ENCODE measurements at regions not wholly inside any gene's neighbourhood (a gene's known extent, or its start where the extent isn't known, plus 50 kb on each side); places are given as distances from the start of the nearest gene placed in this dataset.
A peak's percentile ranks its signal among the peaks of the same experiment; 100 is the strongest.

DNA sequence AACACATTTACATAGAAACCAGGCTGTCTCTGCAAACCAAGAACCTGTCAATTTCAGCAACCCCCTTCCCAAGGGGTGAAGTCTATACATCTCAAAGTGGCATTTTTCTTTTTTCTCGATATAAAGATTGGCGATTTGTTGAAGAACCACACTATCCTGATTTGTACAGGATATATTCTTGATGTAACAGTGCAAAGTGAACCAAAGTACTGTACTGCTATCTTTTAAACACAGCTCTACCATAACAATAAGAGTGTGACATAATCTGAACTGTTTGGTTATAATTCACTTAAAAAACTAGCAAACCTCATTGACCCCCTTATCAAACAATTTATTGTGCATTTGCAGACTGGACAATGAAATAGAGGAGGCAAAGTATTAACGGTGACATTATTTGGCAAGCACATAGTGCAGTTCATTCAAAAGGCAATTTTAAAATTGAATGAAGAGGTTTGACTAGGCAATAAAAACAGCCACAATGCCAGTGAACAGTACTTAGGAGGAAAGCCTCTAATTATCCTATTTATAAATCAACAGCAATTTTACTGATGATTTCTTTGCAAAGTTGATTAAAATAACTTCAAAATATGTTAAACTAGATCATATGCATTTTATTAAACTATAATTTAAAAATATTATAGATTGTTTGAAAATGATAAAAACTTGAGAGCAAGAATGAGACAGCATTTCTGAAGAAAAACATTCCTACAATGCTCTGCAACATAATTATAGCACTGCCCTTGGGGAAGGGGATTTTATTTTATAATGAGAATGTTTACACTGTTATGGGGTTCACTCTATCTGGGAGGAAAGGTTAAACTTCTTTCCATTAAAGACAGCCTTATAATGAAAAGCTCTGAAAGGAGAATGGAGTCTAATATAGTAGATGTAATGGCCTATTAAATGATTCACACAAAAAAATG is 440.9 kb downstream of the ZEB2 start:
- DNase-seq = no peak

- DNase-seq = peak; percentile 90
Observed at GRCh38 chr2:144078106-144078505, 441.8 kb downstream of the ZEB2 start.

DNA sequence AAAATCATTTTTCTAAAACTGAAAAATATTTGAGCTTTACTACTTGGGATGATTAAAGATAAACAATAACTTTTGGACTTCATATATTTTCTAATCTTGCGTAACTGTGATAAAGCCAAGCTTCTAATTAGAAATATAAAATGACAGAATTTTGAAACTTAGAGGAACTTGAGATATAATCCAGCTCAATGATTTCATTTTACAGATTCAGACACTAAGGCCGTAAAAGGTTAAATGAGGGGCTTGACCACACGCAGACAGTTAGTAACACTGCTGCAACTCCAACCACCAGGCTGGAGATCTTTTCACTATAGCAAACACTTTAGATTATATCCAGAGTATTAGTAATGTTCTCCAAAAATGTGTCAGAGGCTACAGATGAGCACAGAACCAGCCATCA is 445.5 kb downstream of the ZEB2 start:
- no peak for DNase-seq

GRCh38 chr2:144071461-144071860 is 448.5 kb downstream of the ZEB2 start:
- DNase-seq = peak; percentile 21

GRCh38 chr2:144067506-144067905 is 452.4 kb downstream of the ZEB2 start:
- no peak for DNase-seq

GRCh38 chr2:144063602-144064001 is 456.3 kb downstream of the ZEB2 start:
- no peak for DNase-seq

DNA sequence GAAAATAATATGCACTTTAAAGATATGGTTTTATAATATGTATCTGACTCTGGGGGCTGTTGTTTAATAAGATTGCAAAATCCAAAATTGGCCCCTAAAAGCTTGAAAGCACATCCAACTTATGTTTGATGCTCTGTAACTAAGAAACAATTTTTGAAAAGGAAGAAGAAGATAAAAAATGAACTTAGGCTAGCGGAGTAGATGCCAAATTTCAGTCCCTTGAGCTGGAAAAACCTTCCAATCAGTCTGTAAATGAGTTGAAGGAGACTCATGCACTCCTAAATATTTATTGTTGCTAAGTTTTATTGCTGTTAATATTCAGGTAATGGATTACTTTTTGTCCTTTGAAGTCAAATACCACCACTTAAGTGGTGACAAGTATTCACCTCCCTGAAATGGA is 465.0 kb downstream of the ZEB2 start:
- peak; percentile 49 for DNase-seq

DNA sequence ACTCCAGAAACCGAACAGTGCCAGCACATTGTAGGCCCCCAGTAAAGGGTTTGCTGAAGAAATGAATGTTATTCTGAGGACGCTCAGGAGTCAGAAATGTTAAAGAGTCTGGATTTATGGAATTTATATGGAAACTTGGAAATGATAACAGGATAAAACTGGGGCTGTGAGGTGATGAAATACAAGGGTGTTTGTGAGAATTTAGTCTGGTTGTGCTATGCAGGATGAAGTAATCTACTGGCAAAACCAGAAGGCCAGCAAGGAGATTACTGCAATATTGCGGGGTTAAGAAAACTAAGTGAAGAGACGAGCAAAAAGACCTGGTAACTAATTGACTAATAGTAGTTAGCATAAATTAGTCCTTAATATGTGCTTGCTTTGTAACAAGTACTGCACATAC is 467.8 kb downstream of the ZEB2 start:
- peak; percentile 4 for DNase-seq

GRCh38 chr2:144049137-144049536 is 470.8 kb downstream of the ZEB2 start:
- no peak for DNase-seq

GRCh38 chr2:144048631-144049060 is 471.3 kb downstream of the ZEB2 start:
- DNase-seq = no peak

- DNase-seq = no peak
Observed at GRCh38 chr2:144042751-144043150, 477.2 kb downstream of the ZEB2 start.

DNA sequence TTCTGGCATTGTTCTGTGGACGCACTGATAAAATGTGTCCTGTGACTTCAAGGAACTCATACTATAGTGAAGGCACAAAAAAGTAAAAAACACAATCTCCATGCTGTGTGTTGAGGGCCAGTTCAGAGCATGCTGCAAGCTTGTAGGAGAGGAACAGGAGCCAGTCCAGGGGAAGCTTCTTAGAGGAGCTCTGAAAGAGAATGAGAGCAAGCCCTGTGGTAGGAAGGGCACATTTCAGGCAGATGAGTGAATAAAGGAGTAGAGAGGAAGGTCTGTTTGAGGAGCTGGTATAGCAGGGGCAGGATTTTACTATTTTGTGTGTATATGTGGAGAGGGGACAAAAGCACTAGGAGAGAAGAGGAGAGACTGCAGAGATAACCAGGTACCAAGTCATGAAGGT is 478.3 kb downstream of the ZEB2 start:
- DNase-seq = no peak

DNA sequence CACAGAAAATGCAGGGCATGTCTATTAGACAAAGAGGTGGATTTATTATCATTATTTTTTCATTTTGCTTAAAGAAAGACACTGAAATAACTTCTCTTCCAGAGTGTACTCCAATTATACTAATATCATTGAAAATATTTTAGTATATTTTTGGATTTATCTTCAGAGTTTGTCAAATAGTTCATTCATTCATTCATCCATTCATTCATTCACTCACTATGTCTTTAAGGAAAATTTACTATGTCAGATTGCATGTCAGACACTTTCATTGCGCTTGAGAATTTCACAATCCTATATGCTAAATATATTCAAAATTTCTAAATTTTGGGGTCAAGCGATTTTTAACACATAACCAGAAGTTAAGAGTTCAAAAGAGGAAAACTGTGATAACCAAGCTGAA is 479.1 kb downstream of the ZEB2 start:
- no peak for DNase-seq

- peak; percentile 82 for DNase-seq
Observed at GRCh38 chr2:144032566-144032965, 487.4 kb downstream of the ZEB2 start.

DNA sequence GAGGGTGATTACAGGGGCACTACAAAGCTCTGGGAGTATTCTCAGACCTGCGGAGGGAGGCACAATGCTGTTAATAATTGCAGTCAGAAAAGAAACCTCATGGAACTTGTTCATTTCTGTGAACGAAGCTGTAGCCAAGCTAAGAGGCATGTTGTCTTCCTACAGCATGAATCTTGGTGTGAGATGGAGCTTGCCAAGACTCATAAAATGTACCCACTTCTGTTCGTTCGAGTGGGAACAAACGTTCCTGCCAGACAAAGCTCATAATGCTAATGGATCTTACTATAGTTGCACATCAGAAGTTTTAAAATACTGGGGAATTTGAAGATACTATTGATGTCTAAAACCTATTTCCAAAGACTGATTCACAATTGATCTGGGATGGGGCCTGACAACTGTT is 489.1 kb downstream of the ZEB2 start:
- DNase-seq = peak; percentile 20

GRCh38 chr2:144027593-144027992 is 492.3 kb downstream of the ZEB2 start:
- no peak for DNase-seq

- DNase-seq = peak; percentile 66
Observed at GRCh38 chr2:144026753-144027152, 493.2 kb downstream of the ZEB2 start.

DNA sequence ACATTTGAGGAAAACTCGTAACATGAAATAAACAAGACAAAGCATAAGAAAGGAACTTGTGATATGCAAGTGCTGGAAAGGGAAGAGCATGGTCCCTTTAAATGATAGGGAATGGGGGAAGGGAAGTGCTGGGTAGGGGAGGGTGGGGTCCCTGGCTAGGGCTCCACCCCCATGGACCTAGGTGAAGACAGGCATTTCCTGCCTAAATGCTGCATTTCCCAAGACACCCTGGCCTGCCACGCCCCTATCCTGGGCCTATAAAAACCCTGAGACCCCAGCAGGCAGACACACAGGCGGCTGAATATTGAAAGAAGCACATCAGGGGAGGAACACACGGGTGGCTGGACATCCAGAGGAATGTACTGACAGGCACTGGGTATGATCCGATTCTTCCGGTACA is 499.9 kb downstream of the ZEB2 start:
- DNase-seq = no peak

- DNase-seq = no peak
Observed at GRCh38 chr2:144015655-144016245, 504.2 kb downstream of the ZEB2 start.

GRCh38 chr2:144015036-144015435 is 504.9 kb downstream of the ZEB2 start:
- DNase-seq = peak; percentile 40

- peak; percentile 57 for DNase-seq
Observed at GRCh38 chr2:144014103-144014502, 505.8 kb downstream of the ZEB2 start.

DNA sequence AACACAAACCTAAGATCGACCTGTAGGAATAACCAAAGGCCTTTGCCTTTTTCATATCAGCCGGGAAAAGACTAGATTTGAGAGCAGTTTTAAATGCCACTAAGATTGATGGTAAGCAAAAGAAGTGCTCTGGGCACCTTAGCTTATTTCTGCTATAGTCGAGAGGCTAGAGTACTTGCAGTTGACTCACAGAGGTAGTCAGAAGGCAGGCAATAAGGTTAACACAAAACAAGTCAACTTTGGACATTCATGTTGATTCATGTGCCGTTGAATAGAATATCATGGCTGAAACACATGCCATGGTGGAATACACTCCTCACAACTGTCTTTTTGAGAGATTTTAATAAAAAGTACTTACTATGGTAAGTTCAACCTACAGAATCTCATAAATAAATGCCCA is 507.6 kb downstream of the ZEB2 start:
- no peak for DNase-seq

GRCh38 chr2:144011553-144011952 is 508.4 kb downstream of the ZEB2 start:
- no peak for DNase-seq

- no peak for DNase-seq
Observed at GRCh38 chr2:144011098-144011497, 508.8 kb downstream of the ZEB2 start.
